GM15510 (cell line): ENCODE measurements at regions not wholly inside any gene's neighbourhood (a gene's known extent, or its start where the extent isn't known, plus 50 kb on each side); places are given as distances from the start of the nearest gene placed in this dataset.

Source experiments
- POLR2A ChIP-seq: IDR thresholded peaks from 3 replicates; pipeline ENCODE4 v1.6.1; 2011; ENCODE audit warnings: borderline replicate concordance; ENCODE audit not compliant: insufficient read length; ENCODE audit errors: extremely low read depth

DNA sequence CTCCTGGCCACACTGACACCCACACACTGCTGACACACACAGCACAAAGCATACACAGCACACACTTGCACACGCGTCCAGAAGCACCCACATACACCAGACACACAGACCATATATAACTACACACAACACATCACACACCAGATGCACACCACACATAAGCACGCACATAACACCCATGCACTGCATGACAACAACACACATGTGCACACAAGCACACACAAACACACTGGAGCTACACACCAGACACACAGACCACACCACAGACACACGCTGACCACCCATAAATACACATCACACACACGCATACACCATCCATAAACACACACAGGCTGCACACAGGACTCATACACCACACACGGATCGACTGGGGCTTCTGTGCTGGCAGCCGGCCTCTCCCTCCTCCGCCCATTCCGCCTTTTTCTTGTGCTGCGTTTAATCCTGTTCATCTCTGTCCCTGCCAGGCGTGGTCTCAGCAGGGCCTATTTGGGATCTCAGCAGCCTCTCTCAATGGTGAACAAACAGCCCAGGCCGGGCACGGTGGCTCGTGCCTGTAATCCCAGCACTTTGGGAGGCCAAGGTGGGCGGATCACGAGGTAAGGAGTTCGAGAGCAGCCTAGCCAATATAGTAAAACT, 396.9 kb upstream of the MYT1L start:
- no peak for TF ChIP-seq POLR2A

DNA sequence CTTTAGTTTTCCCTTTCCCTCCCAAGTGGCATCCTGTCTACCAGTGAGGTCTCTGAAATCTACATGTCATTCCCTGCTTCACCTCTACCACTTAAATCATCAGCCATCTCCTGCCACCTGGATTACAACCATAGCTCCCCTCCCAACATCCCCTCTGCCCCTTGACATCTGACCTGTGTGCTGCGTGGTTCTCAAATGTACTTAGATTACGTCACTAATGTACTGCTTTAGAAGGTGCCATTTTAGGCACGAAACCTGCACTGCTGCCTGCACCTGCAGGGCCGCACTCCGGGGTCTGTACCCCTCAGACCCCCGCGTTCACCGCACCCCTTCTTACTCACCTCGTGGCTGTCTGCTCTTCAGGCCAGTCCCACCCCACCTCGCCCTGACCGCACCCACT, 395.1 kb upstream of the MYT1L start:
- TF ChIP-seq POLR2A = no peak

GRCh38 chr2:2723064-2723463, 392.0 kb upstream of the MYT1L start:
- TF ChIP-seq POLR2A = no peak

- TF ChIP-seq POLR2A = no peak
Measured at GRCh38 chr2:2721296-2721835, 390.3 kb upstream of the MYT1L start.

DNA sequence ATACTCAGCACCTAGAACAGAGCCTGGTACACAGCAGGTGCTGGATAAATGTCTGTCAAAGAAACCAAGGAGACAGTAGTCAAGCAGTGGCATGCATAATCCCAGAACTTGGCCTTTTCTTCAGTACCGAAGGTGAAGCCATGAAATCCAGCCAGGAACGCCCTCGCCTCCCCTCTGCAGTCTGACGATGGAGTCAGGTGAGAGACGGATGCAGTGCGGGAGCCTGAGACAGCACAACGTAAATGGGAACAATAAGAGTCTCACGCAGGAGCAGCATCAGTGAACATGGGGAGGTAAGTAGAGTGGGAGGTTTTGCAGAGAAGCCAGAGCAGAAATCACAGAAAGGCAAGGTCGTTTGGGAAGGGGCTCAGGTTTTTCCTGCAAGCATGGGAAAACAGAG, 389.3 kb upstream of the MYT1L start:
- no peak for TF ChIP-seq POLR2A

DNA sequence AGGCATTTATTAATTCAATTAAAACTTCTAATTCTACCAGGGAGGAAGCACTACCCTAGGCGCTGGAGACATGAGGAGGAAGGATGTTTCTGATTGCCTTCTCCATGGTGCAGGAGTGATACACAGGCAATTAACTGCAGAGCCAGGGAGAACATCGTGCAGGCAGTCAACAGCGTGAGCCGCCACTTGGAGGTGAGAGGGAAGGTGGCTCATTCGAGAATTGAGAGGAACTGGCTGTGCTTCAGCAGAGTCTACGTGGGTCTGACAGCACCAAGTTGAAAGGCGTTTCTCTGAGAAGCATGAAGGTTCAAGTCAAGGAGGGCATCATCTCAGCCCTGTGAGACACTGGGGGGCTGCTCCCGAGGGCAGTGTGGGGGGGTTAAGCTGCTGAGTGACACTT, 388.7 kb upstream of the MYT1L start:
- no peak for TF ChIP-seq POLR2A

DNA sequence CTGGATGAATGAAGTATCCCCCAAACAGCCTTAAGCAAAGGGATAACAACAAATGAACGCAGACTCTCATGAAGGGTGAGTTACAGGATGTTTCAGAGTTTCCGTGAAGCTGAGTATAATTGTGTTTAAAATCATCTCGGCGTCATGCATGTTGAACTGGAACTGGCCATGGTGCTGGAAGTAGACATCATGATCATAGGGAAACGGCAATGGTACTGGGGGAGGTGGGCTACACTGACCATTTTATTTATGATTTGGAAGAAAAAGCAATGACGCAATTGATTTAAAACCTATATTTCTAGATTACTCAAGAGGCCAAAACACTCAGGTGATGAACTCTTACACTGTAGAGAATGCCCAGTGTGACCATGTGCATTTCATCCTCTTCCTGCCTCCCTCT, 387.9 kb upstream of the MYT1L start:
- no peak for TF ChIP-seq POLR2A

DNA sequence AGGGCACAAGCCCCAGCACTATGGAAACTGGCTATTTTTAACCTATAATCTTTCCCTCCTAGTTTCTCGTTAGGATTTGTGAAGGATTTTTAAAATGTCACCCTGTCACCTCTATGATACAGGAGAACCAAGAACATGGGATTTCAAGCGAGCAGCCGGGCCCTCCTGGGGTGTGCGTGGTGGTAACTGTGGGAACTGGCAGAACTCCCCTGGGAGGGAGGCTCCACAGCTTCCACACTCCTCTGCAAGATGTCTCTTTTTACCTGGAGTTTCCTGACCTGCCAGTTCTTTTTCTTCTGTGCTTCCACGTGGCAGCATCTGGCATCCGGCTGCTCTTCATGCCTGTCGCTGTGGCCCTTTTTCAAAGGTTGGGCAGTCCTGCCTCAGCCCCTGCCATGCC, 386.3 kb upstream of the MYT1L start:
- no peak for TF ChIP-seq POLR2A

GRCh38 chr2:2716771-2717170, 385.7 kb upstream of the MYT1L start:
- no peak for TF ChIP-seq POLR2A

DNA sequence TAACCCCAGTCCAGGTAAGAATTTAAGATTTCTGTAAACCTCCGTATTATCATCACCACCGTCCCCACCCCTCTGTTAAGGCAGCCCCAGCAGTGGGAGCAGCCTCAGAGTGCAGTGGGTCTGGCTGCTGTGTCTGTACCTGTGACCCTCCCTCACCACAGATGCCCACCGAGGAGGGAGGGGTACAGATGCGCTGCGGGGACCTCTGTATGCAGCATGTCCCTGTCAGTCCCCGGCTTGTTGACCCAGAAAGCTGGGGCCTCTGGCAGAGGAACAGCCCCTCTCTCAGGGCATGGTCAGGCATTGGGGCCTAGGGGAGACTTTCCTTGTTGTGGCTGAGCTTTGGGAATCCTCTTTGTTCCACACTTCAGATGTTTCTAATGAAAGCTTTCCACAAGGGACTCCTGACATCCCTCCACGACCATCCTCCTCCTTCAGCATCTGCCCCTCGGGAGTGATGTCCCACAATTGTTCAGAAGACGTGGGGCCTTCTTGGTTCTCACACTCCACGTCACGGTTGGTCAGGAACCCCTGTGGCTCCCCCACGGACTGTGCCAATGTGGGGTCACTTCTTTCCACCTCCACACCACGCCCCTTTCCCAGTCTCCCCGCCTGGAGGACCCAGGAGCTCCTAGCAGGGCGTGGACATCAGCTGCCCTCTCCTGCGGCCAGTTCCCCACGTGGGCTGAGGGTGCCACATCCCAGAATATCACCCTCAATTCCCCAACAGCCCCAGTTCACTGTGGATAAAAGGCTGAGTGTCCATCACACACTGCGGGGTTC, 384.2 kb upstream of the MYT1L start:
- no peak for TF ChIP-seq POLR2A

DNA sequence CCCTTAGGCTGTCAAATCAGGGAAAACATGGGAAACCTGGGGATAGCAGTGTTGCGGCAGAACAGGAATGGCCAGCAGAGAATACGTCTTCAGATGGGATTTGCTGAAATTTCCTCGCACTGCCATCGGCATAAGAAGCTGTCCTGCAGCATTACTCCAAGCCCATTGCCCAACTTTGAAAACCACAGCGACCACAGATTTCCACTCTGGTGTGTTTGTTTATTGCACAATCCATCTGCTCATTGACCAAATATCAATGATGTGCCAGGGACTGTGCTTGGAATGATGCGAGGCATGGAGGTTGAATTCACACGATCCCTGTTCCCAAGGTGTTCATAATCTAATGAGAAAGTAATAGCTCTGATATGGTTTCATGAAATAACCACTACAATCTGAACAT, 383.3 kb upstream of the MYT1L start:
- no peak for TF ChIP-seq POLR2A

DNA sequence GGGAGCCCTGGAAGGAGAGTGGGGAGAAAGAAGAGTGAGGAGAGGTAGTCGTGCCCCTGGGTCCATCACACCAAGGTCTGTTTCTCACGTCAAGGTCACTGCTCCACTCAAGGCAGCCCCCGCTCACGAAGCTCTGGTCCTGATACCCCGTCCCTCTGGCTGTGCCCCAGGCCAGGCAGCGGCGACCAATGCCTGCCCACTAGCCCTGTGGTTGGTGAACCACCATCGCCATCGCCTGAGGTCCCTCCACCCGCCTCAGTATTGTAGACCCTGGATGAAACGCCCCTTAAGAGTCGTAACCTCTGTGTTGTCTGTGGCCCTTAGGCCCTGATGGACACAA, 378.3 kb upstream of the MYT1L start:
- TF ChIP-seq POLR2A = no peak

- no peak for TF ChIP-seq POLR2A
Measured at GRCh38 chr2:2708575-2709430, 377.7 kb upstream of the MYT1L start.

GRCh38 chr2:2707206-2707991, 376.3 kb upstream of the MYT1L start:
- no peak for TF ChIP-seq POLR2A
